ENCODE measurements at regions not wholly inside any gene's neighbourhood (a gene's known extent, or its start where the extent isn't known, plus 50 kb on each side); places are given as distances from the start of the nearest gene placed in this dataset.

DNA sequence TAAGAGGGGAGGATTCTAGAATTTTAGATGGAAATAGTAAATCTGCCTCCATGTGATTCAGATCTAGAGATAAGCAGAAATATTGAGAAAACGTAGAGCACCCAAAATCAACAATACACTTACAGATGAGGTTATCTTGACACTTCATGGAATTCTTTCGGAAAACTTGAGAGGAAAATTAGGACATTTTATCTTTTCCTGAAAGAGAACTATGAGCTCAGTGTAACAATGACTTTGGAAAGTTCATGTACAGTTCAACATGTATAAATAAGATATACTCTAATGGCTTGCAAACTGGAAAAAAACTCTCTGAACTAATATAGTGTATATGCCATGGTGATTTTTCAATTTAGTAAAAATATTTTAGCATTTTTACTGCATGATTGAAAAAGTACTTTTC lies 338.1 kb upstream of the NEGR1 start:
- TF ChIP-seq ZNF274 (IDR thresholded peaks at IDR 0.05; ENCODE audit: low read depth, low read length), result no peak
- no peak for TF ChIP-seq YY1 (IDR thresholded peaks at IDR 0.05; ENCODE audit: insufficient read depth, insufficient read length)

Data from NT2/D1 (cell line).